Vagina (tissue), 2 donors: ENCODE measurements at regions not wholly inside any gene's neighbourhood (a gene's known extent, or its start where the extent isn't known, plus 50 kb on each side); places are given as distances from the start of the nearest gene placed in this dataset.

Source experiments
- POLR2A ChIP-seq, 2 donors: fragments of 450-650 bp; IDR thresholded peaks; one replicate each; pipeline ENCODE4 v1.6.1; 2017; ENCODE audit warnings: antibody characterized with exemption in 2 of 2, mild to moderate bottlenecking in 2 of 2, moderate library complexity in 2 of 2
- TF ChIP-seq, protein P1 (sequence below), 3 experiments: fragments of 450-650 bp in 2 of 3; fragments of 200-600 bp in 1 of 3; sonication (generic) in 1 of 3; IDR thresholded peaks; one replicate each; pipeline ENCODE4 v1.5.1; 2017 to 2019; ENCODE audit warnings: antibody characterized with exemption in 3 of 3, mild to moderate bottlenecking in 2 of 3, moderate library complexity in 2 of 3

DNA sequence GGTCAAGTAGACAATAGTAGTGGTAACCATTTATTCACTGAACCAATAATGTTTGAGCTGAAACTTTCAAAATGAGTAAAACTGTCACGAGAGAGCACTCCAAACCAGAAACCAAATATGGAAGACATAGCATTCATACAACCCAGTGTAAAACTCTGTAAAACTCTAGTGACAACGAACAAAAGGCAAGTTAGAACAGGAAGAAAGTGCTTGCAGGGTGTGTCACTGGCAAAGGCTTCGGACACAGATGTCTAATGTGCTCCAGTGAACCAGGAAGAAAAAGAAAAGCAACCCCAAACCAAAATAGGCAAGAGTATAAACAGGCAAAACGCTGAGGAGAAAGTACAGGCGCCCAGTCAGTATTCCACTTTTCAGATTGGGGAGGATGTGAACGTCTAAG lies 79.3 kb upstream of the FZD10 start:
- no peak for TF ChIP-seq POLR2A (IDR thresholded peaks at IDR 0.05)
- TF ChIP-seq, protein P1, sequence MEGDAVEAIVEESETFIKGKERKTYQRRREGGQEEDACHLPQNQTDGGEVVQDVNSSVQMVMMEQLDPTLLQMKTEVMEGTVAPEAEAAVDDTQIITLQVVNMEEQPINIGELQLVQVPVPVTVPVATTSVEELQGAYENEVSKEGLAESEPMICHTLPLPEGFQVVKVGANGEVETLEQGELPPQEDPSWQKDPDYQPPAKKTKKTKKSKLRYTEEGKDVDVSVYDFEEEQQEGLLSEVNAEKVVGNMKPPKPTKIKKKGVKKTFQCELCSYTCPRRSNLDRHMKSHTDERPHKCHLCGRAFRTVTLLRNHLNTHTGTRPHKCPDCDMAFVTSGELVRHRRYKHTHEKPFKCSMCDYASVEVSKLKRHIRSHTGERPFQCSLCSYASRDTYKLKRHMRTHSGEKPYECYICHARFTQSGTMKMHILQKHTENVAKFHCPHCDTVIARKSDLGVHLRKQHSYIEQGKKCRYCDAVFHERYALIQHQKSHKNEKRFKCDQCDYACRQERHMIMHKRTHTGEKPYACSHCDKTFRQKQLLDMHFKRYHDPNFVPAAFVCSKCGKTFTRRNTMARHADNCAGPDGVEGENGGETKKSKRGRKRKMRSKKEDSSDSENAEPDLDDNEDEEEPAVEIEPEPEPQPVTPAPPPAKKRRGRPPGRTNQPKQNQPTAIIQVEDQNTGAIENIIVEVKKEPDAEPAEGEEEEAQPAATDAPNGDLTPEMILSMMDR (IDR thresholded peaks at IDR 0.05), result no peak
